GM19025 (cell line): ENCODE measurements at regions not wholly inside any gene's neighbourhood (a gene's known extent, or its start where the extent isn't known, plus 50 kb on each side); places are given as distances from the start of the nearest gene placed in this dataset.
"Not testable (repeated sequence)": the region's sequence is repeated elsewhere in the genome, so short reads cannot be mapped to it uniquely, and the experiment has no call there.

Experiments used
- ATAC-seq: cut with Tn5 transposase; IDR thresholded peaks from one replicate; pipeline ENCODE4 v1.9.1; 2021; ENCODE audit warnings: mild to moderate bottlenecking, low read depth, moderate library complexity; ENCODE audit not compliant: unreplicated experiment

- ATAC-seq: no peak
Measured at GRCh38 chr12:115306380-115306779, 622.4 kb upstream of the TBX3 start.

DNA sequence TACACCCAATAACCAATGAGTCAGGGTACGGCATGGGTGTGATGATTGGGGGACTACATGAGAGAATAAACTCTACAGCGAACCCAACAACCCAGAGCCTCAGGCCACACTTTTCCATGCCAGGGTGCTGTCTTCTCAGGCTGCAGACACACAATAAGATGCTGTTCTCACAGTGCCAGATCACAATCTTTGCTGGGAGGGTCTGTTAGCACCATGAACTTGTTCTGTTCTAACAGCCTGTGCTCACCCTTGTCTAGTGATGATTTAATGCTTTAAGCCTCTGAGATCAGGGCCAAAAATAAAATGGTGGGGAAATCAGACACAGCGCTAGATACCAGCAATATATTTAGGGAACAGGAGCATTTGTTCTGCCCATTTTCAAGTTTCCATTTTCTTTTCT is 621.9 kb upstream of the TBX3 start:
- ATAC-seq: no peak

DNA sequence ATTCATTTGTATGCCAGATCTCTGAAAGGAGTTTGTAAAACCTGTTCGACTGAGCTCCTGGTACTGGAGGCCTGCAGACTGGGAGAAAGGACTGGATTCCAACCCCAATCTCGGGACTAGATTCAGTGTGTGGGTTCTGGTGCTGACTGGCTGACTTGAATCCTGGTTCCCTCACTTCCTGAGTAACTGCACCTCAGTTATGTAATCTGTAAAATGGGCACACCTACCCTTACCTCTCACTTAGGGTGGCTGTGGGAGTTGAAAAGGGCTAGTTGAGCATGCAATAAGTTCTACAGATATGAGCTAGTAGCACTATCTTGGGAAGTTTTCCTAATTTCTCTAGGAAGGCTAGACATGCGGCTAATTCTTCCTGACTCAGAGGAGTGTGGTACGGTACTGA is 621.3 kb upstream of the TBX3 start:
- no peak for ATAC-seq

DNA sequence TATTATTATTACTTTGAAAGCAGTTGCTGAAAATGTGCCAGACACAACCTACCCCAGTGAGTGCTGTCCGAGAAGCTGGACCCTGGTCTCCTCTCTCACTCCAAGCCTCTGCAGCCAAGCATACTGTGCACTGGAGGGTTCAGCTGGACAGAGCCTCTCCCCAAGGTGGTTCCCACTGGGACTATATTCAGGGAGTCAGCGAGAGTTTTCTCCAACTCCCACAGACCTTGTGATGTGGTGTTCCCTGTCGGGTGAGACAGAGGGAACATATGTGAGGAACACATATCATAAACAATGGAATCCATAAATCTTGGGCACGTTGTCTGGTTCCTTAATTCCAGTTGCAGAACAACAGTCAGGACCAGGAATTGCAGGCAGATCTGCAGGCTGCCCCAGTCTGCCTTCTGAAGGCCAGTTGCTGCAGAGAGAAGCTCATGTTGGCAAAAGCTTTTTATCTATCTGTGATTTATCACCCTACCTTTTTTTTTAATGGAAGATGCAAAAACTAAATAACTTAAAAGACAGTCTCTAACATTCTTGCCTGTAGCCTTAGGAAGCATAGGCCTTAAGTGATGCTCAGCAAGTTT is 619.8 kb upstream of the TBX3 start:
- ATAC-seq: no peak

DNA sequence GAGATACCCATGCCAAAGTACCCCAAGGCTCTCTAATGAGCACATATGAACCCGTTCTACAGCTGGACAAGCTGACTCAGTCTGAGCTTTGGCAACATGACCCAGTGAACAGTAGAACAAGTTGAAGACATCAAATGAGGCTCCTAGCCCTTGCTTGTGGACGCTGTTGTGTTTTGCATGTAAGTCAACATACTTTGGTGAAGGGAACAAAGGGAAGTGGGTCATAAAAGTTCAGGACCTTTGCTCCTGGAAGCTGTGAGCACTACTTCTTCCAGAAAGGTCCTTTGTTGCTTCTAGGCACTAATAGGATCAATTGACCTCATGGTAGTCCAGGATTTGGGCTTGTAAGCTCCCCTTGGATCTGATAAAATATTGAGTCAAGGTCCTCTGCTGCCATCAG is 613.5 kb upstream of the TBX3 start:
- ATAC-seq: no peak

- no peak for ATAC-seq
Measured at GRCh38 chr12:115296613-115297198, 612.7 kb upstream of the TBX3 start.

GRCh38 chr12:115295886-115296285 is 611.9 kb upstream of the TBX3 start:
- no peak for ATAC-seq

- ATAC-seq: no peak
Measured at GRCh38 chr12:115294453-115295133, 610.6 kb upstream of the TBX3 start.

DNA sequence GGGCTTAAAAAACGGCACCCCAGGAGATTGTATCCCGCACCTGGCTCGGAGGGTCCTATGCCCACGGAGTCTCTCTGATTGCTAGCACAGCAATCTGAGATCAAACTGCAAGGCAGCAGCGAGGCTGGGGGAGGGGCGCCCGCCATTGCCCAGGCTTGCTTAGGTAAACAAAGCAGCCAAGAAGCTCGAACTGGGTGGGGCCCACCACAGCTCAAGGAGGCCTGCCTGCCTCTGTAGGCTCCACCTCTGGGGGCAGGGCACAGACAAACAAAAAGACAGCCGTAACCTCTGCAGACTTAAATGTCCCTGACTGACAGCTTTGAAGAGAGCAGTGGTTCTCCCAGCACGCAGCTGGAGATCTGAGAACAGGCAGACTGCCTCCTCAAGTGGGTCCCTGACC is 601.5 kb upstream of the TBX3 start:
- not testable (repeated sequence) for ATAC-seq

GRCh38 chr12:115273456-115273855 is 589.5 kb upstream of the TBX3 start:
- ATAC-seq: no peak

- ATAC-seq: no peak
Measured at GRCh38 chr12:115268451-115268850, 584.5 kb upstream of the TBX3 start.

GRCh38 chr12:115267891-115268290 is 583.9 kb upstream of the TBX3 start:
- ATAC-seq: no peak

GRCh38 chr12:115267464-115267863 is 583.5 kb upstream of the TBX3 start:
- ATAC-seq: no peak

DNA sequence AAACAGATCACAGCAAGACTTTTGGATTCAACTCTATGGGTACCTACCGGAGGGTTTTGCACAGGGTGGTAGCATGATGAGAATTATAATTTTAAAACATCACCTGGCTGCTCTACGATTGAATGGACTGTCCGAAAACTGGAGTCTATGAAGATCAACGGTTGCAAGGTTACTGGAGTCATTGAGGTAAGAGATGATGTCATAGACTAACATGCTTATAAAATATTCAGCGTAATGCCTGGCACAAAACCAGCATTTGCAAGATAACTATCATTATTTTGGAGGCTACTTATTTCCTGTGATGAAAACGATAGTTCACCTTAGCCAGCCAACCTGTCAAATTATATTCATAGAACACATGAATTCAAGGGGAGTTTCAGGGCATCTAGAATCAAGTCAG is 580.6 kb upstream of the TBX3 start:
- no peak for ATAC-seq

- no peak for ATAC-seq
Measured at GRCh38 chr12:115261691-115262398, 577.9 kb upstream of the TBX3 start.

DNA sequence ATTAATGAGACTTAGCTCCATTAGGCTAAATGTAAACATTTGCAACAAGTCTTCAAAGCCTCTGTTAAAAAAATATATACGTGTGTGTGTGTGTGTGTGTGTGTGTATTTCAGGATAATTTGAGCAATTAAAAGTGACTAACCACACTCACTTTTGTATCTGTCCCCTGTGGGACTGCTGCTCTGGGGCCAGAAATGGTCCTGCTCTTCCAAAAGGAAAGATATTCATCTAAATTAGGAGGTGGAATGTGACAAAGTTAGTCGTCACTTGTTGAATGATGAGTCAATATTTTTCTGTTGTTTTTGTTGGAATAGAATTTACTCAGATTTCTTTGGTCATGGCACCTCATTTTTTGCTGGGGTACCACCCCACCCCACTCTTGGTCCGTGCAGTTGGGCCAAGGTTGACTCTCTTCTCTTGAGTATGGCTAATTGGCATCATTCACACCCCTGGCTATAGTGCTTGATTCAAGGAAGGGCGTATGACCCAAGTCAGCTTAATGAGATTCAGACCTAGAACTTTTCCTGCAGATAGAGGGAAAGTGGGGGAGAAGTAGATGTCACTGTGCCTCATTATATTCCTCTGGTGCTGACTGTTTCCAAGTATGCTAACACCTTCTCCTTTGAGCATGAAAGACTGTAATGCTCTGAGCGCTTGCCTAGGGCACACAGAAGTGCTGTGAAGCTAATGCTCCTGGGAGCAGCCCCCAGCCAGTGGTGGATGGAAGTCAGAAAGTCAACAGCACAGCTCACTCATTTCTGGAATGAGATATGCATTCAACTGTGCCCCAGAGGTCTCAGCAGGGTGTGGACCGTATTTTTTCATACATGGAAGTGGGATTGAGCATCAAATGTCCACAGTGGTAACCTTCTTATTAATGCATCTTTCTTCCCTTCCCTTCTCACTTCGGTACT is 577.0 kb upstream of the TBX3 start:
- ATAC-seq: no peak

GRCh38 chr12:115259968-115260747 is 576.2 kb upstream of the TBX3 start:
- no peak for ATAC-seq

- no peak for ATAC-seq
Measured at GRCh38 chr12:115257791-115258190, 573.8 kb upstream of the TBX3 start.

DNA sequence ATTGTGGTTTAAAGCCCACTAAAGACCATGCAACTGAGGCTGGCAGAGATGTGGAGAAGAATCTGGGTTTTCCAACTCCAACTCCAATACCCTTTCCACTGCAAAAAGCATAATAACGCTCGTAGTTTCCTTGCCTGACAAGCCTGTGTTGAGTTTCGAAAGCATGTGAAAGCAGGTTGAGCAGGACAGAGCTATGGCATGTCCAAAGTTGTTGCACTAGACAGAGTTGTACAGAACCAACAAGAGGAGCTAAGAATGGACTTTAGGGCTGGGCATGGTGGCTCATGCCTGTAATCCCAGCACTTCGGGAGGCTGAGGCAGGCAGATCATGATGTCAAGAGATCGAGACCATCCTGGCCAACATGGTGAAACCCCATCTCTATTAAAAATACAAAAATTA is 572.0 kb upstream of the TBX3 start:
- ATAC-seq: no peak

DNA sequence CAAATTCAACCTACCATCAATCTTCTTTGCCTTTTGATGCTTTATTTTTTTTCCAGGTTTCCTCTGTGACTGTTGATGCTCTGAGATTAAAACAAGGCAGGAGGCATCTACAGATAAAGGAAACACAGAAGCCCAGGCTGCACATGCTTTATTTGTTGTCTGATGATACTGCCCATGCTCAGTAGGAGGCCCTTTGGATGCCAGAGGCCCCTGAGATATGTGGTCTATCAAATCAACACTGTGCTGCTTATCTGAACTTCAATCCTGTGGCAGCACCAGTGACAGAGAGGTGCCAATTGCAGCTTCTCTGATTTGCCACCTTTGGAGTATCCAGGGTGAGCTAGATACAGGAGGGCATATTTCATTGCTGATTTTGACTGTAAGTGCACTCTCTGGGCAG is 571.3 kb upstream of the TBX3 start:
- ATAC-seq: no peak
